ENCODE measurements at regions not wholly inside any gene's neighbourhood (a gene's known extent, or its start where the extent isn't known, plus 50 kb on each side); places are given as distances from the start of the nearest gene placed in this dataset.

DNA sequence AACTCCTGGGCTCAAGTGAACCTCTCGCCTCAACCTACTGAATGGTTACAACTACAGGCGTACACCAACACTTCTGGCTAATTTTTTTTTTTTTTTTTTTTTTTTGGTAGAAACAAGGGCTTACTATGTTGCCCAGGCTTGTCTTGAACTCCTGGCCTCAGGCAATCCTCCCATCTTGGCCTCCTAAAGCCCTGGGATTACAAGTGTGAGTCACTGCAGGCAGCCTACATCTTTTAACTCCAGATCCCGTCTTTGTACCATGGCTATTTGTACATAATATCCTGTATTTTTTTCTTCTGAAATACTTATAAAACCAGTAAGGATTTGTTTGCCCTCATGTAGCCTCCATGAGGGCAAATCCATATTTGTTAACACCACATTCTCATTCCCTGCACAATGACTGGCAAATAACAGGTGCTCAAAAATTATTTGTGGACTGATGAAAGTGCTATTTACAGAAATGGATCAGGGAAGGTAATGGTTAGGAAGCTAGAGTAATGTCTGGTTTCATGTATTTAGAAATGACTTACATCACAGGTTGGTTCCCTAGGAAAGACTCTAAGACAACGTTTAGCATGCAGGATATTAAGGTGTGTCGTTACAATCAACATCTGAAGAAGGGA lies 51.9 kb upstream of the POU5F2 start:
- H3K36me3 ChIP-seq (ENCODE audit: control insufficient read depth, insufficient read depth, low read length) = no peaks in the 10 kb centered on the region; the same call in 1 of the 2 replicates
- no peaks in the 10 kb centered on the region for H3K27me3 ChIP-seq (replicated peaks; ENCODE audit: control insufficient read depth, insufficient read depth, low read length)
- TF ChIP-seq CTCF (IDR thresholded peaks at IDR 0.05; ENCODE audit: insufficient read depth, low read length, poor library complexity, severe bottlenecking) = no peak
- no peak overlapping the region for H3K4me3 ChIP-seq (replicated peaks; ENCODE audit: low read depth, low read length)
- DNase-seq (ENCODE audit: extremely low read depth, insufficient read length) = no peak

GRCh38 chr5:93791518-93791972 lies 50.1 kb upstream of the POU5F2 start:
- no peaks in the 10 kb centered on the region; the same call in 1 of the 2 replicates for H3K36me3 ChIP-seq (ENCODE audit: control insufficient read depth, insufficient read depth, low read length)
- no peak for TF ChIP-seq CTCF (IDR thresholded peaks at IDR 0.05; ENCODE audit: insufficient read depth, low read length, poor library complexity, severe bottlenecking)
- no peak for DNase-seq (ENCODE audit: extremely low read depth, insufficient read length)
- H3K27me3 ChIP-seq (replicated peaks; ENCODE audit: control insufficient read depth, insufficient read depth, low read length) = no peaks in the 10 kb centered on the region
- H3K4me3 ChIP-seq (replicated peaks; ENCODE audit: low read depth, low read length) = no peak overlapping the region
